GM12865 (cell line): ENCODE measurements at regions not wholly inside any gene's neighbourhood (a gene's known extent, or its start where the extent isn't known, plus 50 kb on each side); places are given as distances from the start of the nearest gene placed in this dataset.

Experiments
- DNase-seq: peaks from one replicate; pipeline ENCODE4 v3.0.0; 2010; ENCODE audit warnings: low read depth
- H3K4me3 ChIP-seq: 2 replicates; pipeline ENCODE4 v1.5.1; 2011; ENCODE audit warnings: mild to moderate bottlenecking, low read depth, low read length, control low read depth
- TF ChIP-seq, protein P1 (sequence below): IDR thresholded peaks from 2 replicates; pipeline ENCODE4 v1.5.1; 2011; ENCODE audit warnings: low read length, control low read depth, low read depth, inconsistent platforms; ENCODE audit not compliant: insufficient read depth; ENCODE audit errors: missing control alignments

DNA sequence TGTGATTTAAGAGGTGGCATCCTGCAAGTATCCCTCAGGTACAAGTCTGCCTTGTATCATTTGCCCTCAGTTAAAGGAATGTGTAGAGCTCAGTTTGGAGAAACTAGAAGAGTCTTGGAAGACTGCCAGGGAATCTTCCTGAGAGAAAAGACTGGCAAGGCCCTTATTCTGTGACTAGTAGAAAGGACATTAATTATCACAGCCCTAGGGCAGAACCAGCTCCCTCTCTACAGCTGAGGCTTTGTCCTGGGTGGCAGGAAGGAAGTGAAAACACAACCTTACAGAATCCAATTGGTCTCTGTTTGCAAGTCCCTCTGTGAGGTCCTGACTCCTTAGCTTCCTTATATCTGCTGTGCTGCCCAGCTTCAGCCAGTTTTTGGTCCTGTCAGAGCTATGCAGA, 385.9 kb upstream of the CYRIA start:
- TF ChIP-seq, protein P1, sequence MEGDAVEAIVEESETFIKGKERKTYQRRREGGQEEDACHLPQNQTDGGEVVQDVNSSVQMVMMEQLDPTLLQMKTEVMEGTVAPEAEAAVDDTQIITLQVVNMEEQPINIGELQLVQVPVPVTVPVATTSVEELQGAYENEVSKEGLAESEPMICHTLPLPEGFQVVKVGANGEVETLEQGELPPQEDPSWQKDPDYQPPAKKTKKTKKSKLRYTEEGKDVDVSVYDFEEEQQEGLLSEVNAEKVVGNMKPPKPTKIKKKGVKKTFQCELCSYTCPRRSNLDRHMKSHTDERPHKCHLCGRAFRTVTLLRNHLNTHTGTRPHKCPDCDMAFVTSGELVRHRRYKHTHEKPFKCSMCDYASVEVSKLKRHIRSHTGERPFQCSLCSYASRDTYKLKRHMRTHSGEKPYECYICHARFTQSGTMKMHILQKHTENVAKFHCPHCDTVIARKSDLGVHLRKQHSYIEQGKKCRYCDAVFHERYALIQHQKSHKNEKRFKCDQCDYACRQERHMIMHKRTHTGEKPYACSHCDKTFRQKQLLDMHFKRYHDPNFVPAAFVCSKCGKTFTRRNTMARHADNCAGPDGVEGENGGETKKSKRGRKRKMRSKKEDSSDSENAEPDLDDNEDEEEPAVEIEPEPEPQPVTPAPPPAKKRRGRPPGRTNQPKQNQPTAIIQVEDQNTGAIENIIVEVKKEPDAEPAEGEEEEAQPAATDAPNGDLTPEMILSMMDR = no peak
- H3K4me3 ChIP-seq = no peak overlapping the region
- no peak for DNase-seq

DNA sequence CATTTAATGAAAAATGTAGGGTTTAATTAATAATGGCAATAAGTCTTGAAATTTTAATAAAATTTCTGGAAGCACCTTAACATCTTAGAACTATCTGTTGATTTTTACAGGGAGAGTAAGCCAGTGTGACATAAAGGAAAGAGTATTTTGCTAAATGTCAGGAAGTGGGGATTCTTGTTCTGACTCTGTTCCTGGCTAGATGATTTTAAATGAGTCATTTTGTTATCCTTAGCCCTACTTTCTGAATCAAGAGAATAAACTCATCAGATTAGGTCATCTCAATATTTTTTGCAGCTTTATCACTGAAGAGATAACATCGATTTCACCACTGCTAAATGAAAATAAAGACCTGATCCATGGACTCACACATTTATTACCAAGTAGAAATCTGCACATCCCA, 377.5 kb upstream of the CYRIA start:
- H3K4me3 ChIP-seq = no peak overlapping the region

DNA sequence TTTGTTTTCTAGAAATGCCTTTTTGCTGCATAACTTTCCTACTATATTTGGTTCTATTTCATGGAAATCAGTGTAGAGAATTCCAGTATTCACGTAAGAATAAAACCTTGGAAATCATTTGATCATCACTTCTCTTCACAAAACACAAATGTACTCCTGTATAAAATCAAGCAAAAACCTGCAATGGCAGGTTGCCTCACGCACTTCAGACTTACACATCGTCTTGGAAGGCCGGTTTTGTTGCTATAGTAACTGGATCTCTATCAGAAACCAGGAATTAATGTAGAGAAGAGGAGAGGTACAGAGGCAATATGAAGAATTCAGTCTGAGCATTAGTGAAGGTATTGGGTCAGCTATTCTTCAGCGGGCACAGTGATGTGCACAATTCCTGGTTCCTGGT, 370.7 kb upstream of the CYRIA start:
- no peak overlapping the region for H3K4me3 ChIP-seq
- no peak for DNase-seq
- TF ChIP-seq, protein P1 = no peak

More for the DNA sequence above, 377.5 kb upstream of the CYRIA start:
- TF ChIP-seq, protein P1 = no peak
- no peak for DNase-seq

DNA sequence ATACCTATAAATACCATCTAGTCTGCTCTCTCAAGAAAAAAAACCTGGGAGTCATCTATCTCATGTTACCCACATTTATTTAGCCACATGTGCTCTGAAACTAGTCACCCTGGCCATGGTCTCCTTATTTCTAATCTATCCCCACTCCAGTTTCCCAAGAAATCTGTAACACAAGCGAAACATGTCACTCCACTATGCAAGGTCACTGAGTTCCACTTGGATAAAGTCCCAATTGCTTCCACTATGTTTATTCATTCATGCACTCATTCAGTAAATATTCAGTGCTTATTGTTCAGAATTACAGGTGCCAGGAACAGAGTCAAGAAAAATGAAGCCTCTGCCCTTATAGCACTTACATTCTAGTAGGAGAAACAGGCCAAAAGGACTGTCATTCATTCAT, 369.4 kb upstream of the CYRIA start:
- TF ChIP-seq, protein P1 = no peak
- DNase-seq = no peak
- H3K4me3 ChIP-seq = no peak overlapping the region

DNA sequence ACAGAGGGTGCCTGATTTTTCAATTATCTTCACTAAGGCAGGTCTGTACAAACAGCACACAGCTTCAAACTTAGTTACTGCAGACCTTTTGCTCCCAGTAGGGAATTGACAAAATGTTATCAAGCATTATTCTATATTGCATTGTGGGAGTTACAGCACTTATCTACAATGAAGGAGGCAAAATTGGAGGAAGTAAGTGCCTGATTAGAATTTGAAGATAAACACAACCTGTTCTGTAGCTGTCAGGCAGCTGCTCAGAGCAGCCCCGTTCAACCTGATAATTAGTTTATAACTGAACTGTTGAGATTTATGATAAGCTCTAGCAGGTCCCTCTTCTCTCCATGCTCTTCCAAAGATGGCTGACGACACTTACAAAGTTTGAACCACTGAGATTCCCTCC, 364.4 kb upstream of the CYRIA start:
- TF ChIP-seq, protein P1 = no peak
- DNase-seq = no peak
- no peak overlapping the region for H3K4me3 ChIP-seq

DNA sequence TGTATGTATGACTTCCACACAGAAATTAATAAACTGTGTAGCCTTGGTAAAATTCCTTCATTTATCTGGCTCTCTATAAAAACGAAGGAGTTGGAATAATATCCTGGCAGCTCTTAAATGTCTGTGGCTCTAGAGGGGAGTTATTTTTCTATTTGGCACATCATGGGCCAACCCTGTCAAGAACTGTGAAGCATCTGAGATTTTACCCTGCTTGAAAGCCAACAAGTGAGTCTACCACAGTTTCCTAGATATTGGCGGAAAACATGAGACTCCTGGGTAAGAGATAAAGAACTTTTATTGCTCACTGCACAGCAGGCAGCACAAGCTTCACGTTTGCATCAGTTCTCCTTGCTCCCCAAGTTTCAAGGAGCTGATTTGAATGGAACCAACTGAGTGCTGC, 346.7 kb upstream of the CYRIA start:
- no peak for DNase-seq
- H3K4me3 ChIP-seq = no peak overlapping the region
- TF ChIP-seq, protein P1 = no peak

DNA sequence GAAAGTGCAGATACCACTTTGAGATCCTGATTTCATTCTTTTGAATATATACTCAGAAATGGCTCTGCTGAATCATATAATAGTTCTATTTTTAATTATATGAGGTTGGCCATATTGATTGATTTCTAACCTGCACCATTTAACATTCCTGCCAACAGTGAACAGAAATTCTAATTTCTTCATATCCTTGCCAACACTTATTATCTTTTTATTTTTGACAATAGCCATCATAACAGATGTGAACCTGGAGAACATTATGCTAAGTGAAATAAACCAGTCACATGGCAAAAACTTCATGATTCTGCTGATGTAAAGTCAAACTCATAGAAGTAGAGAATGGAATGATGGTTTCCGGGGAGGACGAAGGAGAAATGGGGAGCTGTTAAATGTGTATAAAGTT, 344.5 kb upstream of the CYRIA start:
- H3K4me3 ChIP-seq = no peak overlapping the region
- no peak for DNase-seq
- TF ChIP-seq, protein P1 = no peak
